ENCODE measurements at regions not wholly inside any gene's neighbourhood (a gene's known extent, or its start where the extent isn't known, plus 50 kb on each side); places are given as distances from the start of the nearest gene placed in this dataset.

DNA sequence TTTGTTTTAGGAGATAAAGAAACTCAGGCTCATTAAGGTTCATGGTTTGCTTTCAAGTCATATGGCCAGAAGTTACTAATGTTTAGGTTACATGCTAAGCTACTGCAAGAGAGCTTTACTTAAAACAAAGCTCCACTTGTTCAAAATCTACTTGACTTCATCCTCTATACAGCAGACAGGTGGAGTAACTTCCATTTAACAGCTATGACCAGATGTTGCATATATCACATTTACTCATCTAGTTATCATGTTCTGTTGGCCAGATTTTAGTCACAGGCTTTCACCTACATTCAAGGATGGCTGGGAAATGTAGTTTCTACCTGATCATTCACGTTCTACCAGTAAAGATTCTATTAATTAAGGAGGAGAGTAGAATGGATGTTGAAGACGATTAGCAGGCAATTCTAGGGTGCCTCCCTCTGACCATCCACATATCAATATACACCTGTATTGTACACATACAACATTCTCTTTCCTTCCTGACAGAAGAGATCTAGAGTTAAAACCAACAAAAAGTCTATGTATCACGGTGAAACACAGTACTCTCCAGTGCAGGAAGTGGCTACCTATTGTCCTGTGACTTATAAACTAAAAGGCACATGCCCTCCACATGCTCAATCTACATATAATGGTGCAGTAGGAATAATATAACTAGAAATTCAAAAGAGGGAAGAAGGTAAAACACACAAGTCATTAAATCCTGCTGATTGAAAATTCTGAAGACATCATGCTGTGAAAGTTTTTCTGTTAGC is 488.0 kb downstream of the MDFIC start:
- no peak for DNase-seq (ENCODE audit: low read depth, low spot score)
- H3K4me3 ChIP-seq (ENCODE audit: low read depth, low read length) = no peak overlapping the region
- in situ Hi-C loops (cut with HindIII; ENCODE audit: low sequenced_read_pairs) = no loop called here
- TF ChIP-seq, protein P1, sequence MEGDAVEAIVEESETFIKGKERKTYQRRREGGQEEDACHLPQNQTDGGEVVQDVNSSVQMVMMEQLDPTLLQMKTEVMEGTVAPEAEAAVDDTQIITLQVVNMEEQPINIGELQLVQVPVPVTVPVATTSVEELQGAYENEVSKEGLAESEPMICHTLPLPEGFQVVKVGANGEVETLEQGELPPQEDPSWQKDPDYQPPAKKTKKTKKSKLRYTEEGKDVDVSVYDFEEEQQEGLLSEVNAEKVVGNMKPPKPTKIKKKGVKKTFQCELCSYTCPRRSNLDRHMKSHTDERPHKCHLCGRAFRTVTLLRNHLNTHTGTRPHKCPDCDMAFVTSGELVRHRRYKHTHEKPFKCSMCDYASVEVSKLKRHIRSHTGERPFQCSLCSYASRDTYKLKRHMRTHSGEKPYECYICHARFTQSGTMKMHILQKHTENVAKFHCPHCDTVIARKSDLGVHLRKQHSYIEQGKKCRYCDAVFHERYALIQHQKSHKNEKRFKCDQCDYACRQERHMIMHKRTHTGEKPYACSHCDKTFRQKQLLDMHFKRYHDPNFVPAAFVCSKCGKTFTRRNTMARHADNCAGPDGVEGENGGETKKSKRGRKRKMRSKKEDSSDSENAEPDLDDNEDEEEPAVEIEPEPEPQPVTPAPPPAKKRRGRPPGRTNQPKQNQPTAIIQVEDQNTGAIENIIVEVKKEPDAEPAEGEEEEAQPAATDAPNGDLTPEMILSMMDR (IDR thresholded peaks at IDR 0.05; ENCODE audit: low read depth, low read length) = no peak

DNA sequence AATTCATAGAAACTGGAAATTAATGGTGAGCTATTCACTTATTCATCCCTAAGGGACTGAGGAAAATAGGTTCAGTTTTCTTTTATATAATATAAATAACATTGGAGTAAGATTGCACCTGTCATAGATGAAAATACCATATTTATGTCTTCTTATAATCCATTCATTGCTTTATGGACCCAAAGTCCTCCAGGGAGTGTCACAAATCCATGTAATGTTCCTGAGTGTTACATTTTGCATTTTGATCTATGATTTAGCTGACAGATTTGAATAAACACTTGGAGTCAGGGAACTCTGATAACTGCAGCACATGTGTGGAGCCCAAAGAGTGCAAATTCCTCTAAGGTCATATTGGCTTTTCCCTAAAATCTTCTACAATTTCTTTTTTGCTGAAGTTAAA is 484.3 kb downstream of the MDFIC start:
- no peak for DNase-seq (ENCODE audit: low read depth, low spot score)
- no peak overlapping the region for H3K4me3 ChIP-seq (ENCODE audit: low read depth, low read length)
- in situ Hi-C loops (cut with HindIII; ENCODE audit: low sequenced_read_pairs) = no loop called here
- TF ChIP-seq, protein P1 (IDR thresholded peaks at IDR 0.05; ENCODE audit: low read depth, low read length) = no peak

DNA sequence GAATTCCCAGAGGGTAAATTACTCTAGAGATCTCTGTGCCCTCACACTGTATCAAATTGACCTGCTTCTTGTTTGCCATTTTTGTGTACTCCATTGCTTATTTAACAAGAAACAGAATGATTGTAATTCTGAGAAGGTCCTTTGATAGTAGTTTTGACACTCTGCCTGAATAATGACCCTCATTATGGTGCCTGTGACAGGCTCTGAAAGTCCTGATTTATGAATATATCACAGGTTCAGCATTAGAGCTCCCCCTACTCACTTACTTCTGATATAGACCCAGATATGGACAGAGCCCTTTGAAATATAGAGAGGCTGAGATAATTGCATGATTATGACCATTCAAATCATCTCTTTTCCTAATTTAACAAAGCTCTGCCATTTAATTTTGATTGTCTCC is 465.2 kb downstream of the MDFIC start:
- TF ChIP-seq, protein P1 (IDR thresholded peaks at IDR 0.05; ENCODE audit: low read depth, low read length) = no peak
- in situ Hi-C loops (cut with HindIII; ENCODE audit: low sequenced_read_pairs) = no loop called here
- H3K4me3 ChIP-seq (ENCODE audit: low read depth, low read length) = no peak overlapping the region
- no peak for DNase-seq (ENCODE audit: low read depth, low spot score)

DNA sequence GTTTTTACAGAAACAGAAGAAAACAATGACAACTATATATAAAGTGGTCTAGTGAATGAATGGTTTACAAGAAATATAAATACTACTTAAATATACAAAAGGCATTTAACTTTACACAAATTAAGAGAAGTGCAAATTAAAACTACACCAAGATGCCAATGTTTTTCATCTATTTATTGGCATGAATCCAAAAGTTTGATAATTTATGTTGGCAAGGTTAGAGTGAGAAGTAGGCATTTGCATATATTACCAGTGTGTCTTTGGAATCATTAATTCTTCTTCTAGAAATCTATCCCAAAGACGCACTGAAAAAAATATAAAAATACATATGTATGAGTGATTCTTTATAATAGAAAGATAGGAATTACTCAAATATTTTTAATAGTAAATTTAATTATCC is 457.4 kb downstream of the MDFIC start:
- in situ Hi-C loops (cut with HindIII; ENCODE audit: low sequenced_read_pairs) = no loop called here
- DNase-seq (ENCODE audit: low read depth, low spot score) = no peak
- TF ChIP-seq, protein P1 (IDR thresholded peaks at IDR 0.05; ENCODE audit: low read depth, low read length) = no peak
- no peak overlapping the region for H3K4me3 ChIP-seq (ENCODE audit: low read depth, low read length)

DNA sequence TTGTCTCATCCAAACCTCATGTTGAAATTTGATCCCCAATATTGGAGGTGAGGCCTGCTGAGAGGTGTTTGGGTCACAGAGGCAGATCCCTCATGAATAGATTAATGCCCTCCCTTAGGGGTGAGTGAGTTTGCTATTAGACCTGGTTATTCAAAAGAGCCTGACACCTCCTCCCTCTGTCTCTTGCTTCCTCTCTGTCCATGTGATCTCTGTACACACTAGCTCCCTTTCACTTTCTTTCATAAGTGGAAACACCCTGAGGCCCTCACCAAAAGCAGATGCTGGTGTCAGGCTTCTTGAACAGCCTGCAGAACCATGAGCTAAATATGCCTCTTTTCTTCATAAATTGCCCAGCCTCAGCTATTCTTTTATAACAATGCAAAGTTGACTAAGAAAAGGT is 447.1 kb downstream of the MDFIC start:
- in situ Hi-C loops (cut with HindIII; ENCODE audit: low sequenced_read_pairs) = no loop called here
- TF ChIP-seq, protein P1 (IDR thresholded peaks at IDR 0.05; ENCODE audit: low read depth, low read length) = no peak
- DNase-seq (ENCODE audit: low read depth, low spot score) = no peak
- H3K4me3 ChIP-seq (ENCODE audit: low read depth, low read length) = no peak overlapping the region

DNA sequence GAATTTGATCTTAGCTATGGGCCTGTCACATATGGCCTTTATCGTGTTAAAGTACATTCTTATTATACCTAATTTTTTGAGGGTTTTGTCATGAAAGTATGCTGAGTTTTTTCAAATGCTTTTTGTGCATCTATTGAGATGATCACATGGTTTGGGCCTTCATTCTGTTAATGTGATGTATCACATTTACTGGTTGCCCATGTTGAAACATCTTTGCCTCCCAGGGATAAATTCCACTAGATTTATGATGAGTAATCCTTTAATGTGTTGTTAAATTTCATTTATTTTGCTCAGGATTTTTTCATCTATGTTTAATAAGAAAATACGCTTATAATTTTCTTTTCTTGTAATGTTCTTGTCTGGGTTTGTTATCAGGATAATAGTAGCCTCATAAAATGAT is 442.0 kb downstream of the MDFIC start:
- no peak overlapping the region for H3K4me3 ChIP-seq (ENCODE audit: low read depth, low read length)
- DNase-seq (ENCODE audit: low read depth, low spot score) = no peak
- TF ChIP-seq, protein P1 (IDR thresholded peaks at IDR 0.05; ENCODE audit: low read depth, low read length) = no peak
- in situ Hi-C loops (cut with HindIII; ENCODE audit: low sequenced_read_pairs) = no loop called here
